Uterus (tissue), 2 donors: ENCODE measurements at regions not wholly inside any gene's neighbourhood (a gene's known extent, or its start where the extent isn't known, plus 50 kb on each side); places are given as distances from the start of the nearest gene placed in this dataset.

Source experiments
- POLR2A ChIP-seq, 2 donors: fragments of 450-650 bp; IDR thresholded peaks; one replicate each; pipeline ENCODE4 v1.6.1; 2016; ENCODE audit warnings: antibody characterized with exemption in 2 of 2, mild to moderate bottlenecking in 1 of 2, moderate library complexity in 1 of 2
- TF ChIP-seq, protein P1 (sequence below), 4 experiments: fragments of 200-600 bp in 2 of 4; fragments of 450-650 bp in 2 of 4; sonication (generic) in 2 of 4; IDR thresholded peaks; one replicate each; pipeline ENCODE4 v1.5.1; 2016 to 2019; ENCODE audit warnings: antibody characterized with exemption in 4 of 4, mild to moderate bottlenecking in 2 of 4, moderate library complexity in 1 of 4

GRCh38 chr7:35747611-35748010 is 52.7 kb upstream of the HERPUD2 start:
- TF ChIP-seq, protein P1, sequence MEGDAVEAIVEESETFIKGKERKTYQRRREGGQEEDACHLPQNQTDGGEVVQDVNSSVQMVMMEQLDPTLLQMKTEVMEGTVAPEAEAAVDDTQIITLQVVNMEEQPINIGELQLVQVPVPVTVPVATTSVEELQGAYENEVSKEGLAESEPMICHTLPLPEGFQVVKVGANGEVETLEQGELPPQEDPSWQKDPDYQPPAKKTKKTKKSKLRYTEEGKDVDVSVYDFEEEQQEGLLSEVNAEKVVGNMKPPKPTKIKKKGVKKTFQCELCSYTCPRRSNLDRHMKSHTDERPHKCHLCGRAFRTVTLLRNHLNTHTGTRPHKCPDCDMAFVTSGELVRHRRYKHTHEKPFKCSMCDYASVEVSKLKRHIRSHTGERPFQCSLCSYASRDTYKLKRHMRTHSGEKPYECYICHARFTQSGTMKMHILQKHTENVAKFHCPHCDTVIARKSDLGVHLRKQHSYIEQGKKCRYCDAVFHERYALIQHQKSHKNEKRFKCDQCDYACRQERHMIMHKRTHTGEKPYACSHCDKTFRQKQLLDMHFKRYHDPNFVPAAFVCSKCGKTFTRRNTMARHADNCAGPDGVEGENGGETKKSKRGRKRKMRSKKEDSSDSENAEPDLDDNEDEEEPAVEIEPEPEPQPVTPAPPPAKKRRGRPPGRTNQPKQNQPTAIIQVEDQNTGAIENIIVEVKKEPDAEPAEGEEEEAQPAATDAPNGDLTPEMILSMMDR (IDR thresholded peaks at IDR 0.05): no peak
- TF ChIP-seq POLR2A (IDR thresholded peaks at IDR 0.05): no peak
